LNCAP (cell line): ENCODE measurements at regions not wholly inside any gene's neighbourhood (a gene's known extent, or its start where the extent isn't known, plus 50 kb on each side); places are given as distances from the start of the nearest gene placed in this dataset.

Experiments
- CTCF ChIP-seq: fragments of 450-650 bp; IDR thresholded peaks from 2 replicates; pipeline ENCODE4 v1.5.1; 2017; ENCODE audit warnings: mild to moderate bottlenecking

DNA sequence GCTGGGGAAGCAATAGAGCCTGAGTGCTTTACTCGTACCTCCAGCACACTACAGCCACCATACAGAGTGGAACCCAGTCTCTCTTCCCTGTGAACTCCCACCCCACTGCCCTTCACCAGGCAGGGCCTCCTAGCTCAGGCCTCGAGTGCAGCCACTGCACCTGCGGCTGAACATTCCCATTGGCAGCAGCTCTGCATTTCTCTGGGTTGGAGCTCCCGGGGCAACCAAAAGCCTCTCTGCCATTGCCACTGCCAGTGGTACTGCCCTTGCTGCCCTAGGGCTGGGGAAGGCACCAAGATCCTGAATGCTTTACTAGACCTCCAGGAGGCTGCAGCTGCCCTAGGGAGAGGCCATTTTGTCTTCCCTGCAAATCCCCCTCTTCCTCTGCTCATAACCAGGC, 266.8 kb downstream of the TDRD3 start:
- TF ChIP-seq CTCF = no peak

- TF ChIP-seq CTCF = no peak
Observed at GRCh38 chr13:60662595-60662994, 265.6 kb downstream of the TDRD3 start.

- TF ChIP-seq CTCF = no peak
Observed at GRCh38 chr13:60661521-60661920, 264.5 kb downstream of the TDRD3 start.

DNA sequence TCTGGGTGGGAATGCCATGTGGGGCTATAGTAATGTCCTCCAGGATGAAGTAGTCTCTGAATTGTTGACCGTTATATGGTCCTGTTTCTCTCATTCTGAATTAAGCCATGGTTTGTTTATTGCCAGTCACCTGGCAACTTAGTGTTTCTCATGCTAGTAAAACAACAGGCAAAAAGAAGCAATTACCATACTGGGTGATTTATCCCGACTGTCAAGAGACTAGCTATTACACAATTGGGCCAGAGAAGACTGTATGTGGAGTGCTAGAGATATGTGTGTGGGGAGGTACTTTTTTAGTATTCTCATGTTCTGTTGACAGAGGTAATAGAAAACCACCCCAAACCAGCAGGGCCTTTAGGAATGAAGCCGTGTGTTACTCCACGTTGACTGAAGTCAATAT, 258.2 kb downstream of the TDRD3 start:
- TF ChIP-seq CTCF = no peak

DNA sequence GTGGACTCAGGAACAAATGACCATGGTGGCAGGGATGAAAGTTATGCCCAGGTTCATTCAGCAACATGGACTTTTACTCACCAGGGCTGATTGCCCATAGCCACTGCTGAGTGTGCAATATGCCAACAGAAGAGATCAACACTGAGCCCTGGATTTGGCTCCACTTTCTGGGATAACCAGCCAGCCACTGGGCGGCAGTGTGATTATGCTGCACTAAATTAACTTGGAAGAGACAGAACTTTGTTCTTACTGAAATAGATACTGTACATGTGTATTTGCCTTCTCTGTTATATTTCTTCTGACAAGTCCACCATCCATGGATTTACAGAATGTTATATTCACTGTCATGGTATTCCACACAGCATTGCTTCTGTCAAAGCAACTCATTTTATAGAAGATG, 257.4 kb downstream of the TDRD3 start:
- peak; percentile 79 for TF ChIP-seq CTCF

DNA sequence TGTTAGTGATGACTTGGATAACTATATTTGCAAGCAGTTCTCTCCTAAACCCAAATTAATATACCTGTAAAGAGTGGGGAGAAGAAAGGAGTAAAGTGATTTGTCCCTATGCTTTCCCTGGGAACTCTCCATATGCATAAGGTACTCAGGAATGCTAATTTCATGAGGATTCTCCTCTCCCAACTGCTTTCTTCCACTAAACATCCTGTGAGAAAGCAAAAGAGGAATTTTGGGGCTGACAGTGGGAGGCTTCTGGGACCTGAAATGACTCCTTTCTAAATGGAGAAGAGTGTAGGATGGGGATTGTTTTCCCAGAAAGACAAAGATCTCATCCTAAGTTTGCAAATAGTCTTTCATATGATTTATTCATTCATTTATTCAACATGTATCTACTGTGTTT, 250.5 kb downstream of the TDRD3 start:
- no peak for TF ChIP-seq CTCF

DNA sequence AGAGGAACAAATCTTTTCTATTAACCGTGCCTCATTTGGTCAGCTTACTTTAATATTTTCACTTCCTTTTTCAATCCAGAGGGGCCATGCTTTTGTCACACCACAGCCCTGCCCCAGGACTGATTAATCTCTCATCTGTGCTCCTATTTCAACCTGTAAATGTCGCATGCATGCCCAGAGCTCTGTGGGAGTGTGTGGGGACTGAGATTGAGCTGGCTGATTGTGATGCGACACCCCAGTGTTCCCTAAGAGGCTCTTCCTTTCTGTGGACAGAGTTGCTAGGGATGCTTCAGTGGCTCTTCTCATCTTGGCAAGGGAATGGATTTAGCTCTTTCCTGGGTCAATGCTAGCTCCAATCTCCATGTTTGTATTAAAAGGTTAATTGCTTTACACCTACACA, 249.6 kb downstream of the TDRD3 start:
- TF ChIP-seq CTCF = no peak

DNA sequence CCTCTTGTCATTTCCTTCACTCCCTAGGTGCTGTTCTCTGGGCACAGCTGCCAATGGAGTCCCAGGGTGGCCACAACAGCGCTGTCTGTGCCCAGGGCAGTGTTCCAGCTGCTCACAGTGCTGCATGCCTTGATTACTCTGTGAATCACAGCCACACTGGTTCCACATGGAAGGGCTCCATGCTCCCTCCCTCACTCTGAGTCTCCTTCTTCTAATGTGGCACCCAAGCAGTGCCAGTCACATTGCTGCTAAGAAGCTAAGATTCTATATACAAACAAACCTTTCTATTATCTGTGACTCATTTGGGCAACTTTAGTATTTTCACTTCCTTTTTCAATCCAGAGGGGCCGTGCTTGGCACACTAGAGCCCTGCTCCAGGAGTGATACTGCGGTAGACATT, 248.7 kb downstream of the TDRD3 start:
- no peak for TF ChIP-seq CTCF
